Stimulated activated naive B cell treated with anti-CD40 and anti-IgM and Interleukin-4, amounts not matched to agents 10 μg/mL and 1 μg/mL and 100 μg/mL, for 72 hours (primary cell): ENCODE measurements at regions not wholly inside any gene's neighbourhood (a gene's known extent, or its start where the extent isn't known, plus 50 kb on each side); places are given as distances from the start of the nearest gene placed in this dataset.

Experiments
- ATAC-seq, 2 donors: fragments of 150-1000 bp; cut with Tn5 transposase; replicated peaks; 2 replicates each; pipeline ENCODE4 v1.10.0; 2021; ENCODE audit warnings: moderate library complexity in 1 of 2
- DNase-seq: peaks from one replicate; pipeline ENCODE4 v3.0.0; 2021
- H3K27ac Mint-ChIP-seq: one replicate; pipeline ENCODE4 v1.8.0; 2022; ENCODE audit warnings: mild to moderate bottlenecking, mixed read lengths
- H3K27me3 Mint-ChIP-seq, 2 donors: one replicate each; pipeline ENCODE4 v1.8.0; 2022; ENCODE audit warnings: mixed read lengths in 2 of 2
- H3K36me3 Mint-ChIP-seq, 2 donors: one replicate each; pipeline ENCODE4 v1.8.0; 2022; ENCODE audit warnings: mixed read lengths in 2 of 2, mild to moderate bottlenecking in 1 of 2
- H3K4me1 Mint-ChIP-seq, 2 donors: one replicate each; pipeline ENCODE4 v1.8.0; 2022; ENCODE audit warnings: mixed read lengths in 2 of 2, mild to moderate bottlenecking in 1 of 2
- H3K4me3 Mint-ChIP-seq, 2 donors: one replicate each; pipeline ENCODE4 v1.8.0; 2022; ENCODE audit warnings: mild to moderate bottlenecking in 2 of 2, mixed read lengths in 2 of 2, moderate library complexity in 1 of 2
- H3K9me3 Mint-ChIP-seq, 2 donors: one replicate each; pipeline ENCODE4 v1.8.0; 2022; ENCODE audit warnings: mixed read lengths in 2 of 2, mild to moderate bottlenecking in 1 of 2

DNA sequence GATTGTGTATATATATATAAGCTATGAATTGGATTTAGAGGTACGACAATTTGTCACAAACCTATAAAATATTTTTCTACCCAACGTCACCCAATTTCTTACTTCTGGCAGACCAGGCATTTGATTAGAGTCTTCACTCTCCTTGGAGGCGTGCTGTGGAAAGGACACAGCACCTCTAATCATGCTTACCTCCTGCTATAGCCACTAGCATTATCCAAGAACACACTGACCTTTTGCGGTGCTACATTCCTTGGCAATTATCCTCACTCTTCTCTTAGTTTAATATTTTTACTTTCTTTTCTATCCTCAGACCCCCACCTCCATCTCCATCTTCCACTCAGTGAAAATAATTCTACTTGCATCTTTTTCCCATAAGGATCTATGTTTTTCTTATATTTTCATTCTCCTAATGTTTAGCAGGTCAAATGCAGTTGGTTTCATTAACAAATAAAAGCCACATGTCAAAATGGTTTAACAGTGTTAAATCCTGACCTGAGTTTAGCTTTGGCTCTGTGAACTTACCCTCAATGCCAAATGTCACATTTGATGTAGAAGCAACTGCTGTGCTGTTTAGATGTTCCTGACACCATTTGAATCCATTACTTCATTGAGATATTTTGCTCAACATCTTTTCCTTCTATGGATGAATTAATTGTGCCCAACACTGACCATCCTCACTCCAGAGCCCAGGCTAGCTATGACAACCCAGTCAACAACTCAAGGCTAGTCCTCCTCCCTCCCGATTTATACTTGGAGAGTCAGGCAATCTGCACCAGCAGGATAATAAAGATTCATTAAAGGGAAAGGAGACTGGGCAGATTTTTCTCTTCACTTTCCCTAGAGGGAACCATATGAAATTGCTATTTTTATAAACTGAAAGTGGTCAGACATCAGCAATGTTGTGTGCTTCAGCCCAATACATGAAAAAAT is 240.5 kb downstream of the MREG start:
- no peak overlapping the region for H3K27ac Mint-ChIP-seq

DNA sequence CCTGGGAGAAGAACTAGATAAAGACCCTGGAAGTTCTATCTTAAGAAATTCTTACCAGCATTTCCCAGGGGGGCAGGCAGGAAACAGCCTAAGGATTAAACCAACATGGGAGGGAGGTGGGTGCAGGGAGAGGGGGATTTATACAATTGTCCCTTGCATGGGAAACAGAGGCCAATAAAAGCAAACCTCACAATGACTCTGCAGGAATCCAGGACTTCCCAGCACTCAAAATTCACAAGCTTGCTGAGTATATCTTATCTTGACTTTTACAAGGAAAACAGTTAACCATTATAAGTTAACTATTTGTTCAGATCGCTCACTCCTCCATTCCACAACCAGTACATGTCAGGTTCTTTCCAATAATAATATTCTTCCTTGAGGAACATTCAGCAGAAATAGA is 241.3 kb downstream of the MREG start:
- Mint-ChIP-seq H3K36me3 (no peaks in the 10 kb centered on the region), H3K9me3 (peaks cover 0 to 6% of the 10 kb centered on the region in 2 donors), H3K27me3 (peaks cover 13 to 21% of the 10 kb centered on the region in 2 donors), H3K4me3 (no peak overlapping the region), H3K27ac (no peak overlapping the region), H3K4me1 (no peaks in the 10 kb centered on the region)
- DNase-seq (no peak), ATAC-seq (no peak)

More for the DNA sequence above, 240.5 kb downstream of the MREG start:
- H3K4me1 Mint-ChIP-seq = no peaks in the 10 kb centered on the region
- no peak for ATAC-seq
- H3K4me3 Mint-ChIP-seq = no peak overlapping the region
- no peaks in the 10 kb centered on the region for H3K36me3 Mint-ChIP-seq
- no peaks in the 10 kb centered on the region for H3K9me3 Mint-ChIP-seq
- peaks cover 5 to 30% of the 10 kb centered on the region in 2 donors for H3K27me3 Mint-ChIP-seq
- no peak for DNase-seq

- DNase-seq (no peak), ATAC-seq (no peak)
- Mint-ChIP-seq H3K4me1 (no peaks in the 10 kb centered on the region), H3K27me3 (peaks cover 13 to 22% of the 10 kb centered on the region in 2 donors), H3K36me3 (no peaks in the 10 kb centered on the region), H3K27ac (no peak overlapping the region), H3K9me3 (peaks cover 0 to 6% of the 10 kb centered on the region in 2 donors), H3K4me3 (no peak overlapping the region)
Measured at GRCh38 chr2:215771241-215771640, 242.1 kb downstream of the MREG start.

DNA sequence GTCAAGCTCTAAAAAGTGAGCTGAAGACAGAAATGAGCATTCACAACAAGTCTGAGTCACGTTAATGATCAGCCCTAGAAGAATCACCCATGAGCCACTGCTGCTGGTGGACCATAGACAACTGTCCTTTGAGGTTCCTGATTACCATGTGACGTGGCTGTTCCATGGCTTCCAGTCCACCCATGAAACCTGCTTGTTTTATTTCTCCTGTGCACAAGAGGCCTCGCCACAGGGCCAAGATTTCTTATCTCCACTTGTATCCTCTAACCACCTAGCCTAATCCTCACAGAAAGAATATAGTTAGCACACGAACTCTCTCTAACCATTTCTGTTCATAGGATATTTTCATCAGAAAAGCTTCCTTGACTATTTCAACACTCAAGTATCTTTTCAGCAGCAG is 242.7 kb downstream of the MREG start:
- no peak for ATAC-seq
- no peaks in the 10 kb centered on the region for H3K36me3 Mint-ChIP-seq

DNA sequence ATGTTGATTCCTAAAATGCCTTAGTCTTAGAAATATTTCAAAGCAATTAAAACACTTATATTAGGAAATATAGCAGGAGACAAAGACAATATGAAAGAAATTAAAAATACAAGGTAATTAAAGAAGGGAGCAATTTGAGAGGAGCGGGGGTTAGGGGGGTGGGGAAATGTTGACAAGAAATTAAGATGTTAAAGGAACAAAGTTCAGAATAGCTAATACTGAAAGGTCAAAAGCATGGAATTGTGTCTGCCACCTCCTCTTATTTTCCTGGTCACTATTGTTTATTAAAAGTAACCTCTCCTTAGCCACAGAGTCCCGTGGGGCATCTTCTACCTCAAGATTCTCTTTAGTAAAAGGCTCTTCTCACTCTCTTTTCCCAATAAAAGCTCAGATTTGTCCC is 244.1 kb downstream of the MREG start:
- Mint-ChIP-seq H3K9me3 (peaks cover 0 to 6% of the 10 kb centered on the region in 2 donors), H3K27ac (no peak overlapping the region), H3K4me3 (no peak overlapping the region), H3K4me1 (no peaks in the 10 kb centered on the region), H3K27me3 (peaks cover 14 to 25% of the 10 kb centered on the region in 2 donors), H3K36me3 (no peaks in the 10 kb centered on the region)
- no peak for ATAC-seq
- no peak for DNase-seq

More for the DNA sequence above, 242.7 kb downstream of the MREG start:
- no peak overlapping the region for H3K4me3 Mint-ChIP-seq
- no peak for DNase-seq
- H3K27ac Mint-ChIP-seq = no peak overlapping the region
- peaks cover 0 to 6% of the 10 kb centered on the region in 2 donors for H3K9me3 Mint-ChIP-seq
- H3K4me1 Mint-ChIP-seq = no peaks in the 10 kb centered on the region
- H3K27me3 Mint-ChIP-seq = peaks cover 9 to 23% of the 10 kb centered on the region in 2 donors

DNA sequence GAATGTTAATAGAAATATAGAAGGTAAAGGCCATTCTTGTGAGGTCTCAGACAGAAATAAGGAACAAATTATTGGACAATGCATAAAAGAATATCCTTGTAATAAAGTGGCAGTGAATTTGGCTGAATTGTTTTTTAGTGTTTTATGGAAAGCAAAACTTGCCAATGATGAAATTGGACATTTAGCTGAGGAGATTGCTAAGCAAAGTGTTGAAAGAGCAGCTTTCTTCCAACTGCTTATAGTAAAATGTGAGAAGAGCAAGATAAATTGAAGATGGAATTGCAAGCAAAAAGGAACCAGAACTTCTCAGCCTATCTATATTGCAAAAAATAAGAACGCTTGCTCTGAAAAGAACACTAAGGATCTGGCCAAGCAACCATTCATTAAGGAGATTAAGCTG is 245.7 kb downstream of the MREG start:
- Mint-ChIP-seq H3K27me3 (peaks cover 14 to 15% of the 10 kb centered on the region in 2 donors), H3K36me3 (no peaks in the 10 kb centered on the region), H3K9me3 (peaks cover 0 to 6% of the 10 kb centered on the region in 2 donors), H3K4me3 (no peak overlapping the region), H3K27ac (no peak overlapping the region), H3K4me1 (no peaks in the 10 kb centered on the region)
- ATAC-seq = no peak
- no peak for DNase-seq

GRCh38 chr2:215765729-215766360 is 247.5 kb downstream of the MREG start:
- H3K27me3 Mint-ChIP-seq = peaks cover 14 to 15% of the 10 kb centered on the region in 2 donors
- ATAC-seq (no peak), DNase-seq (no peak)
- H3K4me1 Mint-ChIP-seq = no peaks in the 10 kb centered on the region
- no peaks in the 10 kb centered on the region for H3K36me3 Mint-ChIP-seq
- H3K27ac Mint-ChIP-seq = no peak overlapping the region
- peaks cover 1 to 6% of the 10 kb centered on the region in 2 donors for H3K9me3 Mint-ChIP-seq
- H3K4me3 Mint-ChIP-seq = no peak overlapping the region

- ATAC-seq = no peak
- Mint-ChIP-seq H3K4me1 (no peaks in the 10 kb centered on the region), H3K9me3 (peaks cover 1 to 6% of the 10 kb centered on the region in 2 donors), H3K27me3 (peaks cover 14 to 15% of the 10 kb centered on the region in 2 donors), H3K27ac (no peak overlapping the region), H3K36me3 (no peaks in the 10 kb centered on the region), H3K4me3 (no peak overlapping the region)
- no peak for DNase-seq
Measured at GRCh38 chr2:215764441-215765048, 248.8 kb downstream of the MREG start.

DNA sequence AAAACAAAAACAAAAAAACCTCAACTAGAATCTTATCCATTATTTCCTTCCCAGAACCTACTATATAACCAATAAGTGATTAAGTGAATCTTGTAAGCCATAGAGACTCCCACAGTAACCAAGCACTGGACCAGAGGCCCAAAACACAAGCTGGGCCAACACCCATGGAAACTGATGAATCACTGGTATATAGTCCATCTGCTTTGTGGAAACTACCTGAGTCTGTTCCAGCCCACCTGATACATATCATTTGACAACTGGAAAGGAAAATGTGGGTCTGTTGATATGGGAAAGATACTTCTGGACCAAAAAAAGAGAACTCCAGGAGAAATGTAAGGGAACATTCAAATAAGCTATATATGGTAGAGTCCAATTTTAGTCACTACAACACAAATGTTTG is 252.8 kb downstream of the MREG start:
- no peak overlapping the region for H3K4me3 Mint-ChIP-seq
- no peak for ATAC-seq
- H3K27me3 Mint-ChIP-seq = peaks cover 6% of the 10 kb centered on the region in 2 donors
- DNase-seq = no peak
- no peaks in the 10 kb centered on the region for H3K36me3 Mint-ChIP-seq
- peaks cover 0 to 1% of the 10 kb centered on the region in 2 donors for H3K9me3 Mint-ChIP-seq
- H3K27ac Mint-ChIP-seq = no peak overlapping the region
- no peaks in the 10 kb centered on the region for H3K4me1 Mint-ChIP-seq

DNA sequence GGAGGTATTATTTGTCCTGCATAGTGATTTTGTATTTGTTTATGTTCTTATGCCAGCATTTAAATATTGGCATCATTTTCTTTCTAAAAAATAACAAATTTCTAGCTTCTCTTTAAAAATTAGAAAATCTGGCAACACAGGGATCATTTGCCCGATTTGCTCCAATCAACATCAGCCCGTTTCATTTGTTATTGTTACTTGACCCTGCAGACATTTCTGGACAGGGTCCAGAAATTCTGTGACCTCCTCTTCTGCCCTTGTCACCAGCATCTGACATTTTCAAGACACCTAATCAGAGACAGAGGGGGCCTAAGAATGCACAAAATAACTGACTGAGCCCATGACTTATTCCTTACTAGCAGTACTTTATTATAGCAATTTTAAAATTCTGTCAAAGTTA is 253.3 kb downstream of the MREG start:
- Mint-ChIP-seq H3K27me3 (peaks cover 9% of the 10 kb centered on the region in 2 donors), H3K36me3 (no peaks in the 10 kb centered on the region), H3K27ac (no peak overlapping the region)

GRCh38 chr2:215758691-215759090 is 254.7 kb downstream of the MREG start:
- no peak for ATAC-seq
- no peak overlapping the region for H3K4me3 Mint-ChIP-seq
- no peak for DNase-seq

More for the DNA sequence above, 253.3 kb downstream of the MREG start:
- Mint-ChIP-seq H3K4me1 (no peaks in the 10 kb centered on the region), H3K4me3 (no peak overlapping the region), H3K9me3 (peaks cover 0 to 1% of the 10 kb centered on the region in 2 donors)
- DNase-seq (no peak), ATAC-seq (no peak)

DNA sequence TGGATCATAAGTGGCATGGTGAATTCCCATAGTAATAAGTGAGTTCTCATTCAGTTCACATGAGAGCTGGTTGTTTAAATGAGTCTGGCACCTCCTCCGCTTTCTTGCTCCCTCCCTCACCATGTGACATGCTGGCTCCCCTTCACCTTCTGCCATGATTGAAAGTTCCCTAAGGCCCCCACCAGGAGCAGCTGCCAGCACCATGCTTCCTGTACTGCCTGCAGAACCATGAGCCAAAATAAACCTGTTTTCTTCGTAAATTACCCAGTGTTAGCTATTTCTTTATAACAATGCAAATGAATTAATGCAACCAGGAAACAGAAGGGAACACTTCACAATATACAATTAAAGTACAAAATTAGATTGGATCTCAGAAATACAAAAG is 257.0 kb downstream of the MREG start:
- Mint-ChIP-seq H3K36me3 (no peaks in the 10 kb centered on the region), H3K27ac (no peak overlapping the region), H3K4me3 (no peak overlapping the region), H3K27me3 (peaks cover 11 to 12% of the 10 kb centered on the region in 2 donors), H3K4me1 (peaks cover 0 to 1% of the 10 kb centered on the region in 2 donors), H3K9me3 (no peaks in the 10 kb centered on the region)
- no peak for ATAC-seq
- no peak for DNase-seq

More at GRCh38 chr2:215758691-215759090, 254.7 kb downstream of the MREG start:
- peaks cover 6 to 7% of the 10 kb centered on the region in 2 donors for H3K27me3 Mint-ChIP-seq
- H3K9me3 Mint-ChIP-seq = peaks cover 0 to 1% of the 10 kb centered on the region in 2 donors
- H3K4me1 Mint-ChIP-seq = no peaks in the 10 kb centered on the region
- no peak overlapping the region for H3K27ac Mint-ChIP-seq
- H3K36me3 Mint-ChIP-seq = no peaks in the 10 kb centered on the region

DNA sequence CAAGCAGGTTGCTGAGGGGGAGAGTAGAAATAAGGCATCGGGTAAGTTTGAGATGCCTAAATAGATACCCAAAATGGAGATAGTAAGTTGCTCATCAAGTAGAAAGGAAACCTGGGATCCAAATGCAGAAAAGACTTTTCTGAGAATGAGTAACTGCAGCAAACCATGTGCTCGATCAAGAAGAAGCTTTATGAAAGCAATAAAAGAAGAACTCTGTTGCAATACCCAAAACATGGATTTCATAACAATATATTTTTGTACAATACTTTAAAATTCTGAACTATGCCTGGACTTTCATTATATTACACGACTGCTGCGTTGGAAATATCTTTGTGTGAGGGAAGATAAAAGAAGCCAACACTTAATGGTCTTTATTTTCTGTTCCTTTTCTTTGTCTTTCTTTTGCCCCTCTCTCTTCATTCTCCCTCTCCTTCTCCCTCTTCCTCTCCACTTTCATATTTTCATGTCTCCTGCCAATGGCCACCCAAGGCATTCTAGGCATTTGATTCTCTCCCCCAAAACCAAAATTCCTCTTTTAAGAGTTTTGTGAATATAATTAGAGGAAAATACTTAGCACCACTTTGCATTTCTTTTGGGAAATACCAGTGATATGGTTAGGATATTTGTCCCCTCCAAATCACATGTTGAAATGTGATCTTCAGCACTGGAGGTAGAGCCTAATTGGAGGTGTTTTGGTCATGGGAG is 257.6 kb downstream of the MREG start:
- ATAC-seq (no peak), DNase-seq (no peak)
- no peak overlapping the region for H3K4me3 Mint-ChIP-seq
- H3K9me3 Mint-ChIP-seq = no peaks in the 10 kb centered on the region
- peaks cover 11 to 12% of the 10 kb centered on the region in 2 donors for H3K27me3 Mint-ChIP-seq
- peaks cover 0 to 5% of the 10 kb centered on the region in 2 donors for H3K4me1 Mint-ChIP-seq
- H3K36me3 Mint-ChIP-seq = no peaks in the 10 kb centered on the region
- no peak overlapping the region for H3K27ac Mint-ChIP-seq

GRCh38 chr2:215754546-215754945 is 258.8 kb downstream of the MREG start:
- H3K27me3 Mint-ChIP-seq = peaks cover 11 to 12% of the 10 kb centered on the region in 2 donors
- no peaks in the 10 kb centered on the region for H3K36me3 Mint-ChIP-seq
- DNase-seq (no peak), ATAC-seq (no peak)
- no peak overlapping the region for H3K4me3 Mint-ChIP-seq
- H3K9me3 Mint-ChIP-seq = no peaks in the 10 kb centered on the region
- H3K27ac Mint-ChIP-seq = no peak overlapping the region
- H3K4me1 Mint-ChIP-seq = peaks cover 0 to 8% of the 10 kb centered on the region in 2 donors
